A549 (cell line): ENCODE measurements at regions not wholly inside any gene's neighbourhood (a gene's known extent, or its start where the extent isn't known, plus 50 kb on each side); places are given as distances from the start of the nearest gene placed in this dataset.

Source experiments
- ATAC-seq, 2 experiments: fragments of 200-7000 bp in 1 of 2; fragments of >200 bp in 1 of 2; cut with Nextera tagmentation in 1 of 2; cut with Tn5 transposase in 1 of 2; 3 replicates each; pipeline versions ENCODE4 v1.8.0 to v1.9.1; 2018 to 2020; ENCODE audit warnings: mild to moderate bottlenecking in 1 of 2, moderate library complexity in 1 of 2
- CTCF ChIA-PET: fragments of 300-600 bp; sonication (Branson Sonifier 250); formaldehyde crosslinking; extraction: SDS; loops from one replicate; lab custom pipeline; 2021; ENCODE audit warnings: antibody characterized with exemption, inconsistent platforms; lab: Yijun Ruan, JAX
- POLR2A ChIA-PET: fragments of 350-600 bp; formaldehyde crosslinking; extraction: SDS; loops from one replicate; lab custom pipeline; 2021; ENCODE audit warnings: antibody characterized with exemption, inconsistent platforms; lab: Yijun Ruan, JAX
- DNase-seq, 2 experiments: peaks; one replicate each; pipeline versions ENCODE4 v3.0.0 to v3.0.0-alpha.2; 2011 to 2016; ENCODE audit warnings: low read depth in 1 of 2, low spot score in 1 of 2
- FAIRE-seq: peaks from 2 replicates; lab custom pipeline; 2011; peaks lifted over from hg19 to GRCh38; lab: Jason Lieb, UNC
- H3K27ac ChIP-seq, 2 experiments: fragments of >200 bp; sonication (Bioruptor Twin); formaldehyde crosslinking; 3 replicates each; pipeline ENCODE4 v1.5.1; 2016 to 2017
- H3K4me1 ChIP-seq: fragments of >200 bp; sonication (Bioruptor Twin); formaldehyde crosslinking; 3 replicates; pipeline ENCODE4 v1.6.1; 2016
- H3K4me2 ChIP-seq: fragments of >200 bp; sonication (Bioruptor Twin); formaldehyde crosslinking; 3 replicates; pipeline ENCODE4 v1.6.1; 2016
- H3K4me3 ChIP-seq: fragments of >200 bp; sonication (Bioruptor Twin); formaldehyde crosslinking; 3 replicates; pipeline ENCODE4 v1.5.1; 2016
- H3K9me3 ChIP-seq: fragments of >200 bp; sonication (Bioruptor Twin); formaldehyde crosslinking; 3 replicates; pipeline ENCODE4 v1.6.1; 2016
- BHLHE40 ChIP-seq: IDR thresholded peaks from 2 replicates; pipeline ENCODE4 v1.6.1; 2012; ENCODE audit warnings: low read depth, low read length, inconsistent platforms
- CEBPB ChIP-seq, 2 experiments: fragments of >200 bp in 1 of 2; sonication (Bioruptor Twin) in 1 of 2; formaldehyde crosslinking in 1 of 2; IDR thresholded peaks; 2 replicates each; pipeline ENCODE4 v1.6.1; 2012 to 2016
- CHD2 ChIP-seq: fragments of 150-350 bp; IDR thresholded peaks from 2 replicates; pipeline ENCODE4 v1.6.1; 2014; ENCODE audit warnings: low read length; ENCODE audit not compliant: partially characterized antibody
- EHMT2 ChIP-seq: fragments of 200-600 bp; sonication (generic); IDR thresholded peaks from 2 replicates; pipeline ENCODE4 v1.6.1; 2016; ENCODE audit warnings: antibody characterized with exemption, low read depth, mild to moderate bottlenecking, moderate library complexity
- FOSL2 ChIP-seq, 2 experiments: fragments of 450-650 bp in 1 of 2; fragments of >200 bp in 1 of 2; sonication (Bioruptor Twin) in 1 of 2; formaldehyde crosslinking; IDR thresholded peaks; 2 replicates each; pipeline versions ENCODE4 v1.5.0 to v1.6.1; 2016 to 2020; ENCODE audit warnings: mild to moderate bottlenecking in 1 of 2, moderate library complexity in 1 of 2
- GATA3 ChIP-seq: IDR thresholded peaks from 2 replicates; pipeline ENCODE4 v1.6.1; 2012; ENCODE audit warnings: borderline replicate concordance
- KDM1A ChIP-seq: fragments of 200-600 bp; sonication (generic); IDR thresholded peaks from 2 replicates; pipeline ENCODE4 v1.6.1; 2016; ENCODE audit warnings: low read depth, mild to moderate bottlenecking
- KDM5A ChIP-seq: fragments of 200-600 bp; sonication (generic); IDR thresholded peaks from 2 replicates; pipeline ENCODE4 v1.6.1; 2016; ENCODE audit warnings: antibody characterized with exemption, mild to moderate bottlenecking
- MAZ ChIP-seq: fragments of 150-350 bp; IDR thresholded peaks from 2 replicates; pipeline ENCODE4 v1.6.1; 2014; ENCODE audit warnings: antibody characterized with exemption, low read depth, low read length, borderline replicate concordance
- NPAS2 ChIP-seq: fragments of 250-450 bp; sonication (Bioruptor Pico); IDR thresholded peaks from 2 replicates; pipeline ENCODE4 v1.8.0; 2022; ENCODE audit warnings: mild to moderate bottlenecking, moderate library complexity, borderline replicate concordance
- NR3C1 ChIP-seq: fragments of >200 bp; sonication (Bioruptor Twin); formaldehyde crosslinking; IDR thresholded peaks from 3 replicates; pipeline ENCODE4 v1.6.1; 2017
- PHF8 ChIP-seq: fragments of 200-600 bp; sonication (generic); IDR thresholded peaks from 2 replicates; pipeline ENCODE4 v1.6.1; 2016; ENCODE audit warnings: low read depth, mild to moderate bottlenecking, antibody characterized with exemption, moderate library complexity, borderline replicate concordance
- RARB ChIP-seq: fragments of 250-450 bp; sonication (Bioruptor Pico); IDR thresholded peaks from 2 replicates; pipeline ENCODE4 v1.8.0; 2021; ENCODE audit warnings: mild to moderate bottlenecking, moderate library complexity
- RFX5 ChIP-seq: fragments of 450-650 bp; IDR thresholded peaks from 2 replicates; pipeline ENCODE4 v1.7.1; 2014; ENCODE audit warnings: antibody characterized with exemption, mild to moderate bottlenecking, moderate library complexity
- ZNF302 ChIP-seq: fragments of 250-450 bp; sonication (Bioruptor Pico); IDR thresholded peaks from 2 replicates; pipeline ENCODE4 v1.9.0; 2021; ENCODE audit warnings: inconsistent platforms, mild to moderate bottlenecking, moderate library complexity
- WGBS: methylation state at CpG from one replicate; pipeline ENCODE4 v1.1.6; 2017; ENCODE audit errors: missing lambda C conversion rate; 5-methylcytosine and 5-hydroxymethylcytosine counted together
- TF ChIP-seq, protein P1 (sequence below): IDR thresholded peaks from 2 replicates; pipeline ENCODE4 v1.6.1; 2012
- TF ChIP-seq, protein P2 (sequence below): fragments of 250-450 bp; sonication (Bioruptor Pico); IDR thresholded peaks from 2 replicates; pipeline ENCODE4 v1.5.0; 2020; ENCODE audit warnings: low read depth, mild to moderate bottlenecking, moderate library complexity
- TF ChIP-seq, protein P3 (sequence below): fragments of >200 bp; sonication (Bioruptor Twin); formaldehyde crosslinking; IDR thresholded peaks from 3 replicates; pipeline ENCODE4 v1.5.1; 2016

DNA sequence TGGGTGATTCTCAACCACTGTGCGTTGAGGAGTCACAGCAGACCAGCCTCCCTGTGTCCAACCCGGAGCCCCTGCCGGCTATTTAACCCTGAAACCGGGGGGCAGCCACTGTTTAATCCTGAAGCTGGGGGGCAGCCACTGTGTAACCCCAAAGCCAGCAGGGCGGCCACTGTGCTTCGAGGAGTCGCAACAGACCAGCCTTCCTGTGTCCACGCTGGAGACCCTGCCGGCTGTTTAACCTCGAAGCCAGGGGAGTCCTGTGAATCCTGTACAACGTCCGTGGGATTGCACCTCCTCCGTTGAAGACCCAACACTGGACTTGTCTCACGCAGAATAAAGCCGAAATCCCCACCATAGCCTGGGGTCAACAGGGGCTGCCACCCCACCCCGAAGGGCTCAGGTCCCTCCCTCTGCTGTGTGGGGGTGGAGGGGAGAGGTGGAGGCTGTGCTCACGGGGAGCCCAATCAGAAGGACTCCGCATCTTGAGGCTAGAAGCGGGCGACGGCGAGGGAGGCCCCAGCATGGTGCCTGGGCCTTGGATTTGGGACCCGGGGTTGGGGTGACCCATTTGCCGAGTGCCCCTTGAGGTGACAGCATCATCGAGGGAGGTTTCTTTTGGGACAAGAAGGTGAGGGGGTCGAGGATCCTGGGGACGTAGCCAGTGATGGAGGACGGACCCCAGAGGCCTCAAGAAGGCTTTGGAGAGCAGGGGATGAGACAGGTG lies 94.9 kb downstream of the ADRA2C start:
- Histone ChIP-seq H3K4me1 (no peaks in the 10 kb centered on the region), H3K9me3 (no peaks in the 10 kb centered on the region), H3K4me3 (no peak overlapping the region), H3K27ac (no peak overlapping the region), H3K4me2 (no peak overlapping the region)
- ATAC-seq, result no peak
- no peak for TF ChIP-seq EHMT2
- no peak for TF ChIP-seq FOSL2 (IDR thresholded peaks at IDR 0.05)
- no peak for TF ChIP-seq FOSL2 (CRISPR knock-in tag; IDR thresholded peaks at IDR 0.05)
- TF ChIP-seq RARB (CRISPR knock-in tag), result no peak
- TF ChIP-seq KDM1A, result no peak
- TF ChIP-seq CEBPB (IDR thresholded peaks at IDR 0.05), result no peak
- CTCF ChIA-PET, result no interaction called here
- DNase-seq, result no peak
- FAIRE-seq, result no peak
- POLR2A ChIA-PET, result no interaction called here
- WGBS, result 41% methylated on average over 15 of the region's 28 CpGs

DNA sequence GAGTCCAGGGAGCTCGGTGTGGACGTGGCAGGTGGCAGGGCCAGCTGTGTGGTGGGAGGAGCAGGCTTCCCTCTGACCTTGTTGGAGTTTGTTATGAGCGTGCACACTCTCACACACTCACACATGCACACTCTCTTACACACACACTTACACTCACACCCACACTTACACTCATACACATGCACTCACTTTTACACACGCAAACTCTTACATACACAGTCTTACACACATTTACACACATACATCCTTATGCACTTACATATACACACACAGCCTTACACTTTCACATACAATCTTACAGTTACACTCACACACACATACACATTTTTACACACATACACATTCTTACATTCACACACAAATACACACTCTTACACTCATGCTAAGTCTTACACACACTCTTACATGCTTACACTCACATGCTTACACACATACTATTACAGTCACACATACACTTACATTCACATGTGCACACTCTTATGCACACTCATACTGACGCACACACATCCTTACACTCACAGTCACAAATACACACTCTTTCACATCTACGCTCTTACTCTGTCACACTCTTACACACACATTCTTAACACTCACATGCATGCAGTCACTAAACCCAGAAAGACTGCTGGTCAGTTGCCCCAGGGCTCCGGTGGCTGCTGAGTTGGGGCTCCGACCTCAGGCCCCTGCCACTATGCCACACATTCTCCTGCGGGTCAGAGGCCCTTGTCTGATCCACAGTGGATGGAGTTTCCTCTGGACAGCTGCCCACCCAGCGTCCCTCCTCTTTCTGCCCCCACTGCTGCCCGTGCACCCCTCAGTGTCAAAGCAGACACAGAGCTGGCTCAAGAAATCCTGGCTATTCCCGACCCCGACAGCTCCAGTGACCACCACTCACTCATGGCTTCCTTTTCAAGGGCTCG lies 95.8 kb downstream of the ADRA2C start:
- Histone ChIP-seq H3K9me3 (no peaks in the 10 kb centered on the region), H3K4me1 (no peaks in the 10 kb centered on the region), H3K4me3 (no peak overlapping the region), H3K27ac (no peak overlapping the region)
- no peak for FAIRE-seq
- no peak for ATAC-seq
- POLR2A ChIA-PET, result no interaction called here
- CTCF ChIA-PET, result interaction anchor here (1.0 kb wide), 1 partner anchor 19 kb away, joined by 4 read pairs; no protein-coding TSS in a partner anchor
- TF ChIP-seq PHF8 (no peak), RFX5 (no peak), NR3C1 (no peak), NPAS2 (no peak), KDM5A (no peak), BHLHE40 (no peak), MAZ (no peak), EHMT2 (no peak), GATA3 (no peak), ZNF302 (no peak), CHD2 (no peak)
- TF ChIP-seq, protein P1, sequence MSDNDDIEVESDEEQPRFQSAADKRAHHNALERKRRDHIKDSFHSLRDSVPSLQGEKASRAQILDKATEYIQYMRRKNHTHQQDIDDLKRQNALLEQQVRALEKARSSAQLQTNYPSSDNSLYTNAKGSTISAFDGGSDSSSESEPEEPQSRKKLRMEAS, result no peak
- TF ChIP-seq, protein P2, sequence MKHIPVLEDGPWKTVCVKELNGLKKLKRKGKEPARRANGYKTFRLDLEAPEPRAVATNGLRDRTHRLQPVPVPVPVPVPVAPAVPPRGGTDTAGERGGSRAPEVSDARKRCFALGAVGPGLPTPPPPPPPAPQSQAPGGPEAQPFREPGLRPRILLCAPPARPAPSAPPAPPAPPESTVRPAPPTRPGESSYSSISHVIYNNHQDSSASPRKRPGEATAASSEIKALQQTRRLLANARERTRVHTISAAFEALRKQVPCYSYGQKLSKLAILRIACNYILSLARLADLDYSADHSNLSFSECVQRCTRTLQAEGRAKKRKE (CRISPR knock-in tag), result no peak
- TF ChIP-seq, protein P3, sequence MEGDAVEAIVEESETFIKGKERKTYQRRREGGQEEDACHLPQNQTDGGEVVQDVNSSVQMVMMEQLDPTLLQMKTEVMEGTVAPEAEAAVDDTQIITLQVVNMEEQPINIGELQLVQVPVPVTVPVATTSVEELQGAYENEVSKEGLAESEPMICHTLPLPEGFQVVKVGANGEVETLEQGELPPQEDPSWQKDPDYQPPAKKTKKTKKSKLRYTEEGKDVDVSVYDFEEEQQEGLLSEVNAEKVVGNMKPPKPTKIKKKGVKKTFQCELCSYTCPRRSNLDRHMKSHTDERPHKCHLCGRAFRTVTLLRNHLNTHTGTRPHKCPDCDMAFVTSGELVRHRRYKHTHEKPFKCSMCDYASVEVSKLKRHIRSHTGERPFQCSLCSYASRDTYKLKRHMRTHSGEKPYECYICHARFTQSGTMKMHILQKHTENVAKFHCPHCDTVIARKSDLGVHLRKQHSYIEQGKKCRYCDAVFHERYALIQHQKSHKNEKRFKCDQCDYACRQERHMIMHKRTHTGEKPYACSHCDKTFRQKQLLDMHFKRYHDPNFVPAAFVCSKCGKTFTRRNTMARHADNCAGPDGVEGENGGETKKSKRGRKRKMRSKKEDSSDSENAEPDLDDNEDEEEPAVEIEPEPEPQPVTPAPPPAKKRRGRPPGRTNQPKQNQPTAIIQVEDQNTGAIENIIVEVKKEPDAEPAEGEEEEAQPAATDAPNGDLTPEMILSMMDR, result no peak
- TF ChIP-seq, all 56 proteins: peak for 0
- no peak overlapping the region for H3K4me2 ChIP-seq
- DNase-seq, result no peak
- WGBS, result 37% methylated on average over 10 of the region's 14 CpGs
